ENCODE measurements at regions not wholly inside any gene's neighbourhood (a gene's known extent, or its start where the extent isn't known, plus 50 kb on each side); places are given as distances from the start of the nearest gene placed in this dataset.

DNA sequence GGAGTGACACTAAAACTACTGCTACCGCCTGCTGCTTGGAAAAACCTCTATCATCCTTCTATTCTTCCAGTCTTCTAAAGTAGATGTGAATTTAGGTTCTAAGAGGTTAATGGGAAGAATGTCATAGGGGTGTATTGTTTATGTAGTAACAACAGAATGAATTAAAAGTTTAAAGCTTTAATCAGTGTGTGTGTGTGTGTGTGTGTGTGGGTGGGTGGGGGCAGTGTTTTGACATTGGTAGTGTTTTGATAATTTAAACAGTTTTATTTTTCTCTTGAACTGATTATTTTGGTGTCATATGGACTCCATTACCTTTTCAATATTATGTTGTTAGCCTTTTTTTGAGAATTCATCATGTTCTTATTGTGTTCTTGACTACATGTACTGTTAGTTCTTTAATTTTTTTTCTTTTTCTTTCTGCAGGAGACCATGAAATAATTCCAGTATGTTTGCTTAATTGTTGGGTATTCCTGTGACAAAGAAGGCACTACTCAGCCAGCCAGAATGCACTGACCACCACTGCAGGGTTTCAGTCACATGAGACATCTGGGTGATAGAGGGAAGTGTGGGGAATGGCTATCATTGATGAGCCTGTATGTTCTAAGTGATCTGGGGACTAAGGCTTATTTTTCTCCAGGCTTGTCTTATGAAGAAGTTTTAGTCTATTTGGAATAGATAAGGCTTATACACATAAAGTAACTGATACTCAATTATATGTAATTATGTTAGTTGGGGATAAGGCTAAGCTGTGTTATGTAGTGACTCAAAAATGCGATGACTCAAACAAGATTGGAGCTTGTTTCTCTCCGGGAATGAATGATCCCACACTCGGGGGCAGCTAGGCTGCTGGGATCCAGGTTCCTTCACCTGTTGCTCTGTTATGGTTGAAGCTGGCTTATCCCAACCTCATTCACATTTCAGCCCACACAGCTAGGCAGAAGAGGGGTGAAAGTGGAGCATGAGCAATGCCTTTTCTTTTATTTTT lies 50.2 kb upstream of the ACTBL2 start (continued):
- TF ChIP-seq, protein P1, sequence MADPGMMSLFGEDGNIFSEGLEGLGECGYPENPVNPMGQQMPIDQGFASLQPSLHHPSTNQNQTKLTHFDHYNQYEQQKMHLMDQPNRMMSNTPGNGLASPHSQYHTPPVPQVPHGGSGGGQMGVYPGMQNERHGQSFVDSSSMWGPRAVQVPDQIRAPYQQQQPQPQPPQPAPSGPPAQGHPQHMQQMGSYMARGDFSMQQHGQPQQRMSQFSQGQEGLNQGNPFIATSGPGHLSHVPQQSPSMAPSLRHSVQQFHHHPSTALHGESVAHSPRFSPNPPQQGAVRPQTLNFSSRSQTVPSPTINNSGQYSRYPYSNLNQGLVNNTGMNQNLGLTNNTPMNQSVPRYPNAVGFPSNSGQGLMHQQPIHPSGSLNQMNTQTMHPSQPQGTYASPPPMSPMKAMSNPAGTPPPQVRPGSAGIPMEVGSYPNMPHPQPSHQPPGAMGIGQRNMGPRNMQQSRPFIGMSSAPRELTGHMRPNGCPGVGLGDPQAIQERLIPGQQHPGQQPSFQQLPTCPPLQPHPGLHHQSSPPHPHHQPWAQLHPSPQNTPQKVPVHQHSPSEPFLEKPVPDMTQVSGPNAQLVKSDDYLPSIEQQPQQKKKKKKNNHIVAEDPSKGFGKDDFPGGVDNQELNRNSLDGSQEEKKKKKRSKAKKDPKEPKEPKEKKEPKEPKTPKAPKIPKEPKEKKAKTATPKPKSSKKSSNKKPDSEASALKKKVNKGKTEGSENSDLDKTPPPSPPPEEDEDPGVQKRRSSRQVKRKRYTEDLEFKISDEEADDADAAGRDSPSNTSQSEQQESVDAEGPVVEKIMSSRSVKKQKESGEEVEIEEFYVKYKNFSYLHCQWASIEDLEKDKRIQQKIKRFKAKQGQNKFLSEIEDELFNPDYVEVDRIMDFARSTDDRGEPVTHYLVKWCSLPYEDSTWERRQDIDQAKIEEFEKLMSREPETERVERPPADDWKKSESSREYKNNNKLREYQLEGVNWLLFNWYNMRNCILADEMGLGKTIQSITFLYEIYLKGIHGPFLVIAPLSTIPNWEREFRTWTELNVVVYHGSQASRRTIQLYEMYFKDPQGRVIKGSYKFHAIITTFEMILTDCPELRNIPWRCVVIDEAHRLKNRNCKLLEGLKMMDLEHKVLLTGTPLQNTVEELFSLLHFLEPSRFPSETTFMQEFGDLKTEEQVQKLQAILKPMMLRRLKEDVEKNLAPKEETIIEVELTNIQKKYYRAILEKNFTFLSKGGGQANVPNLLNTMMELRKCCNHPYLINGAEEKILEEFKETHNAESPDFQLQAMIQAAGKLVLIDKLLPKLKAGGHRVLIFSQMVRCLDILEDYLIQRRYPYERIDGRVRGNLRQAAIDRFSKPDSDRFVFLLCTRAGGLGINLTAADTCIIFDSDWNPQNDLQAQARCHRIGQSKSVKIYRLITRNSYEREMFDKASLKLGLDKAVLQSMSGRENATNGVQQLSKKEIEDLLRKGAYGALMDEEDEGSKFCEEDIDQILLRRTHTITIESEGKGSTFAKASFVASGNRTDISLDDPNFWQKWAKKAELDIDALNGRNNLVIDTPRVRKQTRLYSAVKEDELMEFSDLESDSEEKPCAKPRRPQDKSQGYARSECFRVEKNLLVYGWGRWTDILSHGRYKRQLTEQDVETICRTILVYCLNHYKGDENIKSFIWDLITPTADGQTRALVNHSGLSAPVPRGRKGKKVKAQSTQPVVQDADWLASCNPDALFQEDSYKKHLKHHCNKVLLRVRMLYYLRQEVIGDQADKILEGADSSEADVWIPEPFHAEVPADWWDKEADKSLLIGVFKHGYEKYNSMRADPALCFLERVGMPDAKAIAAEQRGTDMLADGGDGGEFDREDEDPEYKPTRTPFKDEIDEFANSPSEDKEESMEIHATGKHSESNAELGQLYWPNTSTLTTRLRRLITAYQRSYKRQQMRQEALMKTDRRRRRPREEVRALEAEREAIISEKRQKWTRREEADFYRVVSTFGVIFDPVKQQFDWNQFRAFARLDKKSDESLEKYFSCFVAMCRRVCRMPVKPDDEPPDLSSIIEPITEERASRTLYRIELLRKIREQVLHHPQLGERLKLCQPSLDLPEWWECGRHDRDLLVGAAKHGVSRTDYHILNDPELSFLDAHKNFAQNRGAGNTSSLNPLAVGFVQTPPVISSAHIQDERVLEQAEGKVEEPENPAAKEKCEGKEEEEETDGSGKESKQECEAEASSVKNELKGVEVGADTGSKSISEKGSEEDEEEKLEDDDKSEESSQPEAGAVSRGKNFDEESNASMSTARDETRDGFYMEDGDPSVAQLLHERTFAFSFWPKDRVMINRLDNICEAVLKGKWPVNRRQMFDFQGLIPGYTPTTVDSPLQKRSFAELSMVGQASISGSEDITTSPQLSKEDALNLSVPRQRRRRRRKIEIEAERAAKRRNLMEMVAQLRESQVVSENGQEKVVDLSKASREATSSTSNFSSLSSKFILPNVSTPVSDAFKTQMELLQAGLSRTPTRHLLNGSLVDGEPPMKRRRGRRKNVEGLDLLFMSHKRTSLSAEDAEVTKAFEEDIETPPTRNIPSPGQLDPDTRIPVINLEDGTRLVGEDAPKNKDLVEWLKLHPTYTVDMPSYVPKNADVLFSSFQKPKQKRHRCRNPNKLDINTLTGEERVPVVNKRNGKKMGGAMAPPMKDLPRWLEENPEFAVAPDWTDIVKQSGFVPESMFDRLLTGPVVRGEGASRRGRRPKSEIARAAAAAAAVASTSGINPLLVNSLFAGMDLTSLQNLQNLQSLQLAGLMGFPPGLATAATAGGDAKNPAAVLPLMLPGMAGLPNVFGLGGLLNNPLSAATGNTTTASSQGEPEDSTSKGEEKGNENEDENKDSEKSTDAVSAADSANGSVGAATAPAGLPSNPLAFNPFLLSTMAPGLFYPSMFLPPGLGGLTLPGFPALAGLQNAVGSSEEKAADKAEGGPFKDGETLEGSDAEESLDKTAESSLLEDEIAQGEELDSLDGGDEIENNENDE (IDR thresholded peaks at IDR 0.05; ENCODE audit: insufficient replicate concordance, low read length): no peak

Data from H1 (cell line).